Loucy (cell line): ENCODE measurements at regions not wholly inside any gene's neighbourhood (a gene's known extent, or its start where the extent isn't known, plus 50 kb on each side); places are given as distances from the start of the nearest gene placed in this dataset.

ENCODE experiments used
- H2AFZ ChIP-seq: fragments of 200-600 bp; sonication (generic); 2 replicates; pipeline ENCODE4 v1.6.0; 2016; ENCODE audit warnings: antibody characterized with exemption, mild to moderate bottlenecking, low read length, moderate library complexity
- H3F3A ChIP-seq: fragments of 200-600 bp; 2 replicates; pipeline ENCODE4 v1.6.0; 2016; ENCODE audit warnings: antibody characterized with exemption, low read depth, mild to moderate bottlenecking
- H3K27me3 ChIP-seq: fragments of 200-600 bp; sonication (generic); 2 replicates; pipeline ENCODE4 v1.6.1; 2014; ENCODE audit warnings: low read length, mild to moderate bottlenecking; ENCODE audit not compliant: insufficient read depth, poor library complexity, severe bottlenecking
- H3K36me3 ChIP-seq: fragments of 200-600 bp; sonication (generic); 2 replicates; pipeline ENCODE4 v1.6.1; 2016; ENCODE audit warnings: low read length; ENCODE audit not compliant: insufficient read depth
- H3K4me1 ChIP-seq: fragments of 200-600 bp; sonication (generic); 2 replicates; pipeline ENCODE4 v1.5.1; 2014; ENCODE audit warnings: low read length, mild to moderate bottlenecking; ENCODE audit not compliant: insufficient read depth, poor library complexity, severe bottlenecking
- H3K4me2 ChIP-seq: fragments of 200-600 bp; sonication (generic); 2 replicates; pipeline ENCODE4 v1.6.0; 2014; ENCODE audit warnings: antibody characterized with exemption, low read length, low read depth, mild to moderate bottlenecking; ENCODE audit not compliant: poor library complexity, severe bottlenecking
- H3K4me3 ChIP-seq: fragments of 200-600 bp; sonication (generic); 2 replicates; pipeline ENCODE4 v1.5.1; 2014; ENCODE audit warnings: low read length, mild to moderate bottlenecking, mixed read lengths; ENCODE audit not compliant: poor library complexity, severe bottlenecking
- H3K79me2 ChIP-seq: fragments of 200-600 bp; sonication (generic); 2 replicates; pipeline ENCODE4 v1.6.1; 2014; ENCODE audit warnings: low read length; ENCODE audit not compliant: insufficient read depth
- H3K9ac ChIP-seq: fragments of 200-600 bp; sonication (generic); 2 replicates; pipeline ENCODE4 v1.6.0; 2014; ENCODE audit warnings: mild to moderate bottlenecking, low read depth, low read length, moderate library complexity; ENCODE audit not compliant: poor library complexity, severe bottlenecking
- H3K9me2 ChIP-seq: fragments of 200-600 bp; sonication (generic); replicated peaks from 2 replicates; pipeline ENCODE4 v1.6.1; 2016; ENCODE audit warnings: low read depth, low read length, mixed read lengths
- H3K9me3 ChIP-seq: fragments of 200-600 bp; sonication (generic); 2 replicates; pipeline ENCODE4 v1.6.1; 2014; ENCODE audit warnings: mild to moderate bottlenecking, antibody characterized with exemption, low read length, low read depth; ENCODE audit not compliant: insufficient read depth
- H4K20me1 ChIP-seq: fragments of 200-600 bp; sonication (generic); 2 replicates; pipeline ENCODE4 v1.6.0; 2014; ENCODE audit warnings: antibody characterized with exemption, low read length, mild to moderate bottlenecking; ENCODE audit not compliant: insufficient read depth, poor library complexity, severe bottlenecking
- CTCF ChIP-seq: fragments of 200-600 bp; sonication (generic); conservative IDR thresholded peaks from 2 replicates; pipeline ENCODE4 v1.5.1; 2014; ENCODE audit warnings: mild to moderate bottlenecking, antibody characterized with exemption, low read length
- EZH2phosphoT487 ChIP-seq: fragments of 200-600 bp; IDR thresholded peaks from 2 replicates; pipeline ENCODE4 v1.6.1; 2018; ENCODE audit warnings: antibody characterized with exemption, mild to moderate bottlenecking, moderate library complexity, borderline replicate concordance

DNA sequence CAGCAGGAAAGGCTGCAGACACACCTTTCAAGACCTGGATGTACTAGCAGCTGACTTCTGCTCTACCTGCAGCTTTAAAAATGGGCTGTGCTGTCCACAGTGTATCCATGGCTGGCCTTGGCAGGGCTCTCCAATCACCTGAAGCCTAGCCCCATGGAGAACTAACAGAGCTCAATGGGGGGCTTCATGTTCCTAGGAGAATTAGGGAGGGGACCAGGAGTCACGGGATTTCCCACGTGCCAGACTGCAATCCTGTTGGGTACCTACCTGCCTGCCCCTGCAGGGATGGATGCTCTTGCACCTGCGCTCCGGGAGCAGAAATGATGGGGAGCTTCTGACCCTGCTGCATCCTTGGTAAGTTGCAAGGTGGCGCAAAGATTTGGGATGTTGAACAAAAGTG lies 462.1 kb downstream of the ICE1 start:
- H2AFZ ChIP-seq: no peak overlapping the region
- H3K9me3 ChIP-seq: peaks cover 10% of the 10 kb centered on the region; the same call in 1 of the 2 replicates
- H3K79me2 ChIP-seq: no peaks in the 10 kb centered on the region
- H3K9ac ChIP-seq: no peak overlapping the region
- TF ChIP-seq EZH2phosphoT487: no peak
- TF ChIP-seq CTCF: no peak
- H3K36me3 ChIP-seq: no peaks in the 10 kb centered on the region
- no peak overlapping the region for H3K4me3 ChIP-seq
- no peaks in the 10 kb centered on the region for H3F3A ChIP-seq
- H3K4me2 ChIP-seq: no peak overlapping the region
- H4K20me1 ChIP-seq: no peaks in the 10 kb centered on the region
- H3K4me1 ChIP-seq: no peaks in the 10 kb centered on the region
- H3K9me2 ChIP-seq: no peaks in the 10 kb centered on the region
- no peaks in the 10 kb centered on the region for H3K27me3 ChIP-seq

DNA sequence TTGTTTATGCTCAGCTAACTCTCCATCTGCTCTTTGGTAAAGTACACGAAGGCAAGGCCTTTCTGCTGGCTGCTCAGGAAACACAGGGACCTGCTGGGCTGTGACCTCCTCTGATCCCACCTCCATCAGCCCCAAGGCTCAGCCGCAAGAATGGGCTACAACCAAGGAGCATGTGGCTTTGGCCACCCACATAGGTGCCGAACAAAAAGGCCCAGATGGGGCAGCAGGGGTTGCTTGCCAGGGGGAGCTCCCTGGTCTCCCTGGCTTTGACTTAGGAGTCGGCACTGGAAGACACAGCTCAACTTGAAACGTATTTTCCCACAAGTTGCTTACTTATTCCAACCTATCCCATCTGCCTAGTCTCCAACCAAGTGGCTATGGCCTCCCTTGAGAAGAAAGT lies 461.1 kb downstream of the ICE1 start:
- no peaks in the 10 kb centered on the region for H3K79me2 ChIP-seq
- H2AFZ ChIP-seq: no peak overlapping the region
- H3K4me3 ChIP-seq: no peak overlapping the region
- no peak for TF ChIP-seq EZH2phosphoT487
- no peak for TF ChIP-seq CTCF
- no peak overlapping the region for H3K4me2 ChIP-seq
- no peaks in the 10 kb centered on the region for H3F3A ChIP-seq
- no peaks in the 10 kb centered on the region for H3K36me3 ChIP-seq
- no peaks in the 10 kb centered on the region for H3K27me3 ChIP-seq
- H3K9me2 ChIP-seq: no peaks in the 10 kb centered on the region
- H4K20me1 ChIP-seq: no peaks in the 10 kb centered on the region
- H3K9me3 ChIP-seq: peaks cover 10% of the 10 kb centered on the region; the same call in 1 of the 2 replicates
- no peaks in the 10 kb centered on the region for H3K4me1 ChIP-seq
- H3K9ac ChIP-seq: no peak overlapping the region

DNA sequence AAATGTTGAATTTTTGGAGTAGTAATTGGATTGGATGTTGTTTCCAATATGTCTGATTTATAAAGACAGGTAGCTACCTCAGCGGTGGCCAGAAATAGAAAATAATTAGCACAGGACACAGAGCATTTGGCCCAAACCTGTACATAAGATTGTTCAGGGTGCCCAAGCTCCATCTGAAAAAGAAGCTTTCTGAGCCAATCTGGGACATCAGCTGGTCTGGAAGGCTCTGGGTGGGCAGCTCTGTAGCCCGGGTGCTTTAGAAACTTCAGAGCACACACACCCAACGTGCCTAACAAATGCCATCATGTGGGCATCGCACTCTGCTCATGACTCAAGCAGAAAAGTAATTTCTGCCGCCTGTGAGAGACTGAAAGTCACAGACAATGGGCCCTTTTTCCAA lies 460.7 kb downstream of the ICE1 start:
- Histone ChIP-seq H3K79me2 (no peaks in the 10 kb centered on the region), H3K9ac (no peak overlapping the region), H3K4me3 (no peak overlapping the region), H3K4me1 (no peaks in the 10 kb centered on the region), H4K20me1 (no peaks in the 10 kb centered on the region), H3F3A (no peaks in the 10 kb centered on the region), H3K27me3 (no peaks in the 10 kb centered on the region), H3K36me3 (no peaks in the 10 kb centered on the region), H3K9me3 (peaks cover 10% of the 10 kb centered on the region; the same call in 1 of the 2 replicates), H2AFZ (no peak overlapping the region), H3K4me2 (no peak overlapping the region), H3K9me2 (no peaks in the 10 kb centered on the region)
- TF ChIP-seq EZH2phosphoT487: no peak
- TF ChIP-seq CTCF: no peak
